DMS153 treated with DMSO at 0.1 percent for 48 hours (cell line): ENCODE measurements at regions not wholly inside any gene's neighbourhood (a gene's known extent, or its start where the extent isn't known, plus 50 kb on each side); places are given as distances from the start of the nearest gene placed in this dataset.
"Not testable (repeated sequence)": the region's sequence is repeated elsewhere in the genome, so short reads cannot be mapped to it uniquely, and the experiment has no call there.

Experiments
- DNase-seq: peaks from one replicate; lab custom pipeline; 2025; ENCODE audit not compliant: unreplicated experiment; lab: John Stamatoyannopoulos, UW

GRCh38 chr7:55261386-55261770 lies 103.8 kb upstream of the LANCL2 start:
- no peak for DNase-seq

GRCh38 chr7:55265328-55265727 lies 99.8 kb upstream of the LANCL2 start:
- DNase-seq: not testable (repeated sequence)

- no peak for DNase-seq
Observed at GRCh38 chr7:55265836-55266642, 99.1 kb upstream of the LANCL2 start.

- DNase-seq: no peak
Observed at GRCh38 chr7:55271069-55271626, 94.0 kb upstream of the LANCL2 start.

GRCh38 chr7:55271661-55272060 lies 93.5 kb upstream of the LANCL2 start:
- no peak for DNase-seq

- no peak for DNase-seq
Observed at GRCh38 chr7:55272328-55272727, 92.8 kb upstream of the LANCL2 start.

GRCh38 chr7:55273186-55273980 lies 91.8 kb upstream of the LANCL2 start:
- no peak for DNase-seq

- DNase-seq: no peak
Observed at GRCh38 chr7:55274156-55274555, 91.0 kb upstream of the LANCL2 start.

GRCh38 chr7:55275291-55276200 lies 89.6 kb upstream of the LANCL2 start:
- no peak for DNase-seq

- DNase-seq: no peak
Observed at GRCh38 chr7:55276572-55277295, 88.4 kb upstream of the LANCL2 start.

GRCh38 chr7:55277916-55278315 lies 87.2 kb upstream of the LANCL2 start:
- DNase-seq: no peak

GRCh38 chr7:55278321-55278720 lies 86.8 kb upstream of the LANCL2 start:
- DNase-seq: no peak

GRCh38 chr7:55279080-55279845 lies 85.9 kb upstream of the LANCL2 start:
- DNase-seq: no peak

GRCh38 chr7:55280031-55280454 lies 85.1 kb upstream of the LANCL2 start:
- DNase-seq: peak; percentile 78

- DNase-seq: no peak
Observed at GRCh38 chr7:55285665-55286064, 79.5 kb upstream of the LANCL2 start.

GRCh38 chr7:55286666-55287065 lies 78.5 kb upstream of the LANCL2 start:
- no peak for DNase-seq

GRCh38 chr7:55288070-55288824 lies 76.9 kb upstream of the LANCL2 start:
- DNase-seq: no peak

- DNase-seq: no peak
Observed at GRCh38 chr7:55296070-55296469, 69.1 kb upstream of the LANCL2 start.
